Transverse colon (tissue), 4 donors: ENCODE measurements at regions not wholly inside any gene's neighbourhood (a gene's known extent, or its start where the extent isn't known, plus 50 kb on each side); places are given as distances from the start of the nearest gene placed in this dataset.
"Not testable (repeated sequence)": the region's sequence is repeated elsewhere in the genome, so short reads cannot be mapped to it uniquely, and the experiment has no call there.

ENCODE experiments used
- DNase-seq: peaks from one replicate; pipeline ENCODE4 v3.0.0-alpha.2; 2019
- H3K27ac ChIP-seq, 4 donors: fragments of 200-600 bp; sonication (generic); 2 replicates each; pipeline ENCODE4 v1.5.1; 2016 to 2018; ENCODE audit warnings: inconsistent platforms in 4 of 4
- H3K27me3 ChIP-seq: fragments of 200-600 bp; sonication (generic); 2 replicates; pipeline ENCODE4 v1.5.1; 2017; ENCODE audit warnings: inconsistent platforms
- H3K36me3 ChIP-seq, 4 donors: fragments of 200-600 bp; sonication (generic); 2 replicates each; pipeline ENCODE4 v1.5.1; 2017 to 2019; ENCODE audit warnings: inconsistent platforms in 4 of 4
- H3K4me1 ChIP-seq, 4 donors: fragments of 200-600 bp; sonication (generic); 2 replicates each; pipeline ENCODE4 v1.5.1; 2017 to 2020; ENCODE audit warnings: inconsistent platforms in 4 of 4
- H3K4me3 ChIP-seq, 4 donors: fragments of 200-600 bp; sonication (generic); 1 replicate in 1 of 4; 2 replicates in 3 of 4; pipeline versions ENCODE4 v1.5.1 to v1.6.1; 2017 to 2019; ENCODE audit warnings: inconsistent platforms in 4 of 4
- H3K9me3 ChIP-seq, 2 donors: fragments of 200-600 bp; sonication (generic); 2 replicates each; pipeline ENCODE4 v1.5.1; 2017 to 2019; ENCODE audit warnings: inconsistent platforms in 2 of 2
- EP300 ChIP-seq: sonication (generic); formaldehyde crosslinking; IDR thresholded peaks from one replicate; pipeline ENCODE4 v1.6.1; 2017; ENCODE audit warnings: antibody characterized with exemption, low read depth
- POLR2A ChIP-seq: fragments of 450-650 bp; IDR thresholded peaks from one replicate; pipeline ENCODE4 v1.6.1; 2016; ENCODE audit warnings: antibody characterized with exemption, mild to moderate bottlenecking, moderate library complexity
- POLR2AphosphoS5 ChIP-seq, 3 donors: sonication (generic); formaldehyde crosslinking; IDR thresholded peaks; one replicate each; pipeline ENCODE4 v1.6.1; 2016; ENCODE audit warnings: antibody characterized with exemption in 3 of 3
- WGBS, 2 donors: methylation state at CpG; one replicate each; pipeline ENCODE4 v1.1.5; 2018; ENCODE audit warnings: low coverage in 1 of 2; 5-methylcytosine and 5-hydroxymethylcytosine counted together
- in situ Hi-C, 4 donors: fragments of 200-750 bp; cut with MboI; loops; one replicate each; pipeline versions ENCODE4 v1.15.0 to v1.15.1; 2017; ENCODE audit warnings: low sequenced_read_pairs in 3 of 4, low pct_ligation_motif_present in 1 of 4, low pct_unique_long_range_greater_than_20kb in 1 of 4
- intact Hi-C: fragments of 100-400 bp; cut with DNase I; formaldehyde crosslinking; loops from one replicate; pipeline ENCODE4 v1.15.1; 2023; ENCODE audit warnings: low total_unique reads
- TF ChIP-seq, protein P1 (sequence below), 5 experiments: fragments of 200-600 bp in 3 of 5; fragments of 450-650 bp in 2 of 5; sonication (generic) in 3 of 5; IDR thresholded peaks; 1 replicate in 2 of 5; 2 replicates in 3 of 5; pipeline ENCODE4 v1.5.1; 2016 to 2017; ENCODE audit warnings: antibody characterized with exemption in 5 of 5, inconsistent platforms in 3 of 5, mild to moderate bottlenecking in 2 of 5, moderate library complexity in 1 of 5

DNA sequence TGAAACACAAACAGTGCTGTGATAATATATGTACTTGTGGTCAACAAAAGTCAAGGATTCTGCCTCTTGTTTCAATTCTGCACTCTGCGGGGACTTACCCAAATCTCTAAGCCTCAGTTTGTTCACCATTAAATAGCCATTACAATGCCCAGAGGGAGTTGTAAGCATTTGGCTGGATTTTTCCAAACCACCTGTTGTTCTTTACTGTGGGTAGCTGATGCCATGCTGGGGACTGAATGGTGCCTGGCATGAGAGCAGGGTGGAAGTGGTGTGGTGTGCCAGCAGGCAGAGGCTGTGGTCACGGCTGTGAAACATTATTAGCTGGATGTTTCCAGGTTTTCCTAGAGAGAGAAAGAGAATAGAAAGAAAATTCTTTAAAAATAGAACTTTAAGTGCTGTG lies 60.7 kb upstream of the PAK3 start:
- intact Hi-C loops: no loop called here
- H3K36me3 ChIP-seq: no peaks in the 10 kb centered on the region
- H3K9me3 ChIP-seq: no peaks in the 10 kb centered on the region
- H3K27me3 ChIP-seq: no peaks in the 10 kb centered on the region
- in situ Hi-C loops: no loop called here
- WGBS, 2 donors: 81% methylated on average over 2 of the region's 2 CpGs; no CpG with 5 or more reads in 1 of the 2 donors
- no peak overlapping the region for H3K4me3 ChIP-seq
- H3K4me1 ChIP-seq: no peaks in the 10 kb centered on the region
- no peak for TF ChIP-seq POLR2A
- no peak for TF ChIP-seq POLR2AphosphoS5 (IDR thresholded peaks at IDR 0.05)
- TF ChIP-seq, protein P1, sequence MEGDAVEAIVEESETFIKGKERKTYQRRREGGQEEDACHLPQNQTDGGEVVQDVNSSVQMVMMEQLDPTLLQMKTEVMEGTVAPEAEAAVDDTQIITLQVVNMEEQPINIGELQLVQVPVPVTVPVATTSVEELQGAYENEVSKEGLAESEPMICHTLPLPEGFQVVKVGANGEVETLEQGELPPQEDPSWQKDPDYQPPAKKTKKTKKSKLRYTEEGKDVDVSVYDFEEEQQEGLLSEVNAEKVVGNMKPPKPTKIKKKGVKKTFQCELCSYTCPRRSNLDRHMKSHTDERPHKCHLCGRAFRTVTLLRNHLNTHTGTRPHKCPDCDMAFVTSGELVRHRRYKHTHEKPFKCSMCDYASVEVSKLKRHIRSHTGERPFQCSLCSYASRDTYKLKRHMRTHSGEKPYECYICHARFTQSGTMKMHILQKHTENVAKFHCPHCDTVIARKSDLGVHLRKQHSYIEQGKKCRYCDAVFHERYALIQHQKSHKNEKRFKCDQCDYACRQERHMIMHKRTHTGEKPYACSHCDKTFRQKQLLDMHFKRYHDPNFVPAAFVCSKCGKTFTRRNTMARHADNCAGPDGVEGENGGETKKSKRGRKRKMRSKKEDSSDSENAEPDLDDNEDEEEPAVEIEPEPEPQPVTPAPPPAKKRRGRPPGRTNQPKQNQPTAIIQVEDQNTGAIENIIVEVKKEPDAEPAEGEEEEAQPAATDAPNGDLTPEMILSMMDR (IDR thresholded peaks at IDR 0.05): no peak
- TF ChIP-seq EP300: no peak
- no peak for DNase-seq
- H3K27ac ChIP-seq: no peak overlapping the region

DNA sequence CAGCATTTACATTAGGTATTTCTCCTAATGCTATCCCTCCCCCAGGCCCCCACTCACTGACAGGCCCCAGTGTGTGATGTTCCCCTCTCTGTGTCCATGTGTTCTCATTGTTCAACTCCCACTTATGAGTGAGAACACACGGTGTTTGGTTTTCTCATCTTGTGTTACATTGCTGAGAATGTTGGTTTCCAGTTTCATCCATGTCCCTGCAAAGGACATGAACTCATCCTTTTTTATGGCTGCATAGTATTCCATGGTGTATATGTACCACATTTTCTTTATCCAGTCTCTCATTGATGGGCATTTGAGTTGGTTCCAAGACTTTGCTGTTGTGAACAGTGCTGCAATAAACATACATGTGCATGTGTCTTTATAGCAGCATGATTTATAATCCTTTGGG lies 73.0 kb upstream of the PAK3 start:
- H3K27ac ChIP-seq, DNase-seq, H3K4me1 ChIP-seq, H3K9me3 ChIP-seq, intact Hi-C loops, H3K4me3 ChIP-seq, in situ Hi-C loops, H3K27me3 ChIP-seq, H3K36me3 ChIP-seq: not testable (repeated sequence)
- WGBS, 2 donors: 77% methylated on average over 1 of the region's 1 CpG; no CpG with 5 or more reads in 1 of the 2 donors

DNA sequence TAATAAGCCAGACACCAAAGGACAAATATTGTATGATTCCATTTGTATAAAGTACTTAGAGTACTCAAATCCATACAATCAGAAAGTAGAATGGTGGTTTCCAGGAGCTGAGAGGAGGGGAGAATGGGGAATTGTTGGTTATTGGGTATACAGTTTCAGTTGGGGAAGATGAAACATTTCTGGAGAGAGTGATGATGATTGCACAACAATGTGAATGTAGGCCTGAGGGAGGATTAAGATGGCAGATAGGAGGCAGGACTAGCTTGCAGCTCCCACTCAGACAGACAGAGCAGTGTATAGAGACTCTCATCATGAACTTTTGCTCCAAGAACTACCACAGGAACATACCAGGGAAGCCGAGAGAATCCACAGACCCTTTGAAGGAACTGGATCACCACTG lies 75.7 kb upstream of the PAK3 start:
- no peak for DNase-seq
- Histone ChIP-seq H3K9me3 (no peaks in the 10 kb centered on the region), H3K27ac (no peak overlapping the region), H3K27me3 (no peaks in the 10 kb centered on the region), H3K4me1 (no peaks in the 10 kb centered on the region), H3K4me3 (no peak overlapping the region), H3K36me3 (no peaks in the 10 kb centered on the region)
- TF ChIP-seq POLR2AphosphoS5 (IDR thresholded peaks at IDR 0.05): no peak
- in situ Hi-C loops (no loop called here), intact Hi-C loops (no loop called here)
- 90% methylated on average over 1 of the region's 1 CpG; no CpG with 5 or more reads in 1 of the 2 donors for WGBS, 2 donors

DNA sequence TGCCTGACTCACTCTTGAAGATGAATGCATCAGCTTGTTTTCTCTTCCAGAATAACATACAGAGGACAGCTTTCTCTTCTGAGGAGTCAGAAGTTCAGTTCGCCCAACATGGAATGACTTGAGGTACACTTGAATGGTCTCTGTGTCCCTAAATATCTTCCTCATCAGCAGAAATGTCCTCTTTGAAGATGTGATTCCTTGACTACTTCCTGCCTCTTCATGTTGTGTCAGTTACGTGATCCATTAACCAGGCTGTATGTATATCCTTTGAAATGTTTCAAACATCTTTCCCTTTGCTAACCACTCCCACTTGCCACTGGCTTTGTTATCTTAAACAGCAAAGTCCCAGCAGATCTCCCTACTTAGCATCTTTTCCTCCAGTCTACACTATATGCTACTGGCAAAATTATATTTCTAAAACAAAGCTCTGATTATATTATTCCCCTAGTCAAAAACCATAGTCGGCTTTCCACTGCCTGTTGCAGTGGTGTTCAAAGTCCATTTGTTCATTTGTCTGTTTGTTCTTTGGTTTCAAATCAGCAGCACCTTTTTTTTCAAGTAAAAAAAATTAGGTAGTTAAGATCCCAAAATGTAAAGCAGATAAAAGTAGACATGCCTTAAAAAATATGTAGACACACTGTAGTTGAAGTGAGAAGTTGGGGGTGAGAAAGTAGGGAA lies 82.1 kb upstream of the PAK3 start:
- 40 to 49% methylated on average over 1 to 3 of the region's 3 CpGs for whole genome bisulfite sequencing, 2 donors
- H3K27ac ChIP-seq: no peak overlapping the region
- H3K9me3 ChIP-seq: no peaks in the 10 kb centered on the region
- H3K4me3 ChIP-seq: no peak overlapping the region
- TF ChIP-seq, protein P1 (IDR thresholded peaks at IDR 0.05): no peak
- no peak for TF ChIP-seq POLR2A
- TF ChIP-seq EP300: no peak
- TF ChIP-seq POLR2AphosphoS5 (IDR thresholded peaks at IDR 0.05): no peak
- no peaks in the 10 kb centered on the region for H3K36me3 ChIP-seq
- in situ Hi-C loops (no loop called here), intact Hi-C loops (no loop called here)
- H3K27me3 ChIP-seq: no peaks in the 10 kb centered on the region
- no peaks in the 10 kb centered on the region for H3K4me1 ChIP-seq
- DNase-seq: no peak

DNA sequence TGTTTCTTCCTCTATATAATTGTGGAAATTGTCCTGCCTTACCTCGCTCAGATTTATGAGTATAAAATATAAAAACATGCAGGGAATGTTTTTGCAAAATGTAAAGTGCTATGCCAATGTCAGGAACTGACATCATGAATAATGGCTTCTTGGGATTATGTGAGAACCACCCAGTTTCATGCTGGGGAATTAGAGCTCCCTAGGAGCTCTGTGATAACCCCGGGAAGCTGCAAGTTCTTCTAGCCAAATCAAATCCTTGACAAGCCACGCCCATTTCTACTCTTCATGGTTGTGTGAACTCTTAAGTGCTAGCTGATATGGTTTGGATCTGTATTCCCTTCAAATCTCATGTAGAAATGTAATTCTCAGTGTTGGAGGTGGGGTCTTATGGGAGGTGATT lies 85.9 kb upstream of the PAK3 start:
- Histone ChIP-seq H3K4me1 (no peaks in the 10 kb centered on the region), H3K27me3 (no peaks in the 10 kb centered on the region), H3K4me3 (no peak overlapping the region), H3K27ac (no peak overlapping the region), H3K36me3 (no peaks in the 10 kb centered on the region), H3K9me3 (no peaks in the 10 kb centered on the region)
- TF ChIP-seq EP300 (no peak), POLR2AphosphoS5 (IDR thresholded peaks at IDR 0.05) (no peak)
- TF ChIP-seq, protein P1 (IDR thresholded peaks at IDR 0.05): no peak
- WGBS, 2 donors: 48% methylated on average over 3 of the region's 3 CpGs; no CpG with 5 or more reads in 1 of the 2 donors
- in situ Hi-C loops: no loop called here
- intact Hi-C loops: no loop called here
- no peak for DNase-seq
